OCI-LY3 (cell line): ENCODE measurements at regions not wholly inside any gene's neighbourhood (a gene's known extent, or its start where the extent isn't known, plus 50 kb on each side); places are given as distances from the start of the nearest gene placed in this dataset.

Experiments used
- EZH2phosphoT487 ChIP-seq: fragments of 200-600 bp; shearing (Covaris generic); IDR thresholded peaks from 2 replicates; pipeline ENCODE4 v1.6.1; 2018; ENCODE audit warnings: antibody characterized with exemption, mixed run types, low read depth
- TF ChIP-seq, protein P1 (sequence below): fragments of 200-600, 300-600 bp; sonication (generic); IDR thresholded peaks from 2 replicates; pipeline ENCODE4 v1.5.1; 2014; ENCODE audit warnings: antibody characterized with exemption, low read length, low read depth

DNA sequence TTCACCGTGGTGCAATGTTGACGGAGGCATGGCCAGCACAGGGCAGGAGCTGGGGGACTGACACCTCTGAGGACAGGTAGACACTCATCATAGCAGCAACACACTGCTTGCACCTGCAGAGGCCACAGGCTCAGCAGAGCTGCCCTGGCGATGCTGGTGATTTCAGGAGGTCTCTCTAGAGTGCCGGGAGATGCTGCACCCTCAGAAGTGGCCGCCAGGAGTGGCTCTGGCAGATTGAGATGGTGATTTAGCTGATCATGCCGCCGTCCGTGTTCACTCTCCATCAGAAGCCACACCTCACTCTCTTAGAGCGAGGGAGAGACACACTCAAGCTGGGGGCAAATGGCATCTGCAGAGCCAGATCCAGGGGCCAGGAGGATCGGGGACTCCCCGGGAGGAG, 244.6 kb upstream of the SGCG start:
- TF ChIP-seq, protein P1, sequence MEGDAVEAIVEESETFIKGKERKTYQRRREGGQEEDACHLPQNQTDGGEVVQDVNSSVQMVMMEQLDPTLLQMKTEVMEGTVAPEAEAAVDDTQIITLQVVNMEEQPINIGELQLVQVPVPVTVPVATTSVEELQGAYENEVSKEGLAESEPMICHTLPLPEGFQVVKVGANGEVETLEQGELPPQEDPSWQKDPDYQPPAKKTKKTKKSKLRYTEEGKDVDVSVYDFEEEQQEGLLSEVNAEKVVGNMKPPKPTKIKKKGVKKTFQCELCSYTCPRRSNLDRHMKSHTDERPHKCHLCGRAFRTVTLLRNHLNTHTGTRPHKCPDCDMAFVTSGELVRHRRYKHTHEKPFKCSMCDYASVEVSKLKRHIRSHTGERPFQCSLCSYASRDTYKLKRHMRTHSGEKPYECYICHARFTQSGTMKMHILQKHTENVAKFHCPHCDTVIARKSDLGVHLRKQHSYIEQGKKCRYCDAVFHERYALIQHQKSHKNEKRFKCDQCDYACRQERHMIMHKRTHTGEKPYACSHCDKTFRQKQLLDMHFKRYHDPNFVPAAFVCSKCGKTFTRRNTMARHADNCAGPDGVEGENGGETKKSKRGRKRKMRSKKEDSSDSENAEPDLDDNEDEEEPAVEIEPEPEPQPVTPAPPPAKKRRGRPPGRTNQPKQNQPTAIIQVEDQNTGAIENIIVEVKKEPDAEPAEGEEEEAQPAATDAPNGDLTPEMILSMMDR, result no peak
- no peak for TF ChIP-seq EZH2phosphoT487
